CD14-positive monocyte (primary cell): ENCODE measurements at regions not wholly inside any gene's neighbourhood (a gene's known extent, or its start where the extent isn't known, plus 50 kb on each side); places are given as distances from the start of the nearest gene placed in this dataset.

Experiments
- DNase-seq, 3 donors: peaks; one replicate each; pipeline ENCODE4 v3.0.0-alpha.2; 2011 to 2022
- H2AFZ ChIP-seq: 2 replicates; pipeline ENCODE4 v1.6.0; 2012; ENCODE audit warnings: mild to moderate bottlenecking, low read depth, low read length, inconsistent platforms; ENCODE audit not compliant: insufficient read depth, poor library complexity, severe bottlenecking
- H3K27ac ChIP-seq, 2 donors: 1 replicate in 1 of 2; 2 replicates in 1 of 2; pipeline ENCODE4 v1.5.1; 2012 to 2013; ENCODE audit warnings: low read length in 2 of 2, control low read depth in 1 of 2, inconsistent platforms in 1 of 2, low read depth in 1 of 2, mild to moderate bottlenecking in 1 of 2
- H3K27me3 ChIP-seq, 2 donors: one replicate each; pipeline versions ENCODE4 v1.6.0 to v1.6.1; 2011 to 2013; ENCODE audit warnings: low read length in 2 of 2; ENCODE audit not compliant: control insufficient read depth in 2 of 2, insufficient read depth in 2 of 2
- H3K36me3 ChIP-seq, 2 donors: replicated peaks in 1 of 2; 1 replicate in 1 of 2; 2 replicates in 1 of 2; pipeline versions ENCODE4 v1.5.1 to v1.6.1; 2012 to 2013; ENCODE audit warnings: low read length in 2 of 2, control low read depth in 1 of 2, inconsistent platforms in 1 of 2, mild to moderate bottlenecking in 1 of 2; ENCODE audit not compliant: insufficient read depth in 2 of 2, control insufficient read depth in 1 of 2
- H3K4me1 ChIP-seq, 2 donors: 1 replicate in 1 of 2; 2 replicates in 1 of 2; pipeline versions ENCODE4 v1.5.1 to v1.6.1; 2012 to 2013; ENCODE audit warnings: low read length in 2 of 2, control low read depth in 1 of 2, inconsistent platforms in 1 of 2, mild to moderate bottlenecking in 1 of 2, moderate library complexity in 1 of 2; ENCODE audit not compliant: insufficient read depth in 2 of 2, control insufficient read depth in 1 of 2
- H3K4me2 ChIP-seq: replicated peaks from 2 replicates; pipeline ENCODE3; 2012; ENCODE audit warnings: low read length, moderate library complexity, mild to moderate bottlenecking; ENCODE audit not compliant: poor library complexity, severe bottlenecking; ENCODE audit errors: extremely low read depth
- H3K4me3 ChIP-seq, 3 experiments: fragments of 200-600 bp in 1 of 3; sonication (generic) in 1 of 3; replicated peaks in 1 of 3; 1 replicate in 2 of 3; 2 replicates in 1 of 3; pipeline ENCODE4 v1.5.1; 2011 to 2013; ENCODE audit warnings: low read length in 3 of 3, mild to moderate bottlenecking in 3 of 3, control low read depth in 2 of 3, low read depth in 2 of 3, inconsistent platforms in 1 of 3, moderate library complexity in 1 of 3
- H3K79me2 ChIP-seq: 2 replicates; pipeline ENCODE4 v1.6.0; 2012; ENCODE audit warnings: mild to moderate bottlenecking, control low read depth, inconsistent platforms, low read length, moderate library complexity; ENCODE audit not compliant: insufficient read depth
- H3K9ac ChIP-seq: 2 replicates; pipeline ENCODE4 v1.6.0; 2017; ENCODE audit warnings: low read length, mild to moderate bottlenecking; ENCODE audit not compliant: insufficient read depth, poor library complexity, severe bottlenecking
- H3K9me3 ChIP-seq, 2 donors: replicated peaks in 1 of 2; 1 replicate in 1 of 2; 2 replicates in 1 of 2; pipeline versions ENCODE4 v1.5.1 to v1.6.1; 2012 to 2013; ENCODE audit warnings: low read length in 2 of 2, control low read depth in 1 of 2; ENCODE audit not compliant: control insufficient read depth in 1 of 2, insufficient read depth in 1 of 2
- H4K20me1 ChIP-seq: 2 replicates; pipeline ENCODE4 v1.6.0; 2012; ENCODE audit warnings: mild to moderate bottlenecking, low read length, control low read depth, moderate library complexity; ENCODE audit not compliant: insufficient read depth
- H3K27ac Mint-ChIP-seq, 7 donors: one replicate each; pipeline ENCODE4 v1.8.0; 2020; ENCODE audit warnings: mild to moderate bottlenecking in 7 of 7, mixed read lengths in 7 of 7, moderate library complexity in 6 of 7, inconsistent platforms in 2 of 7
- H3K27me3 Mint-ChIP-seq, 3 donors: one replicate each; pipeline ENCODE4 v1.8.0; 2021 to 2022; ENCODE audit warnings: low read depth in 3 of 3, mild to moderate bottlenecking in 3 of 3, mixed read lengths in 3 of 3, moderate library complexity in 3 of 3, inconsistent platforms in 1 of 3
- H3K36me3 Mint-ChIP-seq, 2 donors: one replicate each; pipeline ENCODE4 v1.8.0; 2020; ENCODE audit warnings: mixed read lengths in 2 of 2, inconsistent platforms in 1 of 2, mild to moderate bottlenecking in 1 of 2
- H3K4me1 Mint-ChIP-seq: one replicate; pipeline ENCODE4 v1.8.0; 2020; ENCODE audit warnings: mild to moderate bottlenecking, mixed read lengths
- H3K4me3 Mint-ChIP-seq, 2 donors: one replicate each; pipeline ENCODE4 v1.8.0; 2020; ENCODE audit warnings: mild to moderate bottlenecking in 2 of 2, mixed read lengths in 2 of 2, moderate library complexity in 1 of 2
- H3K9me3 Mint-ChIP-seq, 7 donors: one replicate each; pipeline ENCODE4 v1.8.0; 2020 to 2022; ENCODE audit warnings: mixed read lengths in 7 of 7, mild to moderate bottlenecking in 6 of 7, moderate library complexity in 6 of 7, inconsistent platforms in 2 of 7
- WGBS: methylation state at CpG from one replicate; pipeline ENCODE4 v1.1.5; 2013; ENCODE audit warnings: missing lambda C conversion rate; ENCODE audit not compliant: insufficient coverage; 5-methylcytosine and 5-hydroxymethylcytosine counted together
- intact Hi-C, 2 donors: fragments of 100-400 bp; cut with micrococcal nuclease; formaldehyde crosslinking; loops; one replicate each; pipeline versions ENCODE4 v1.15.0 to v1.15.1; 2023
- TF ChIP-seq, protein P1 (sequence below): fragments of 200-600 bp; IDR thresholded peaks from one replicate; pipeline ENCODE4 v1.8.0; 2022; ENCODE audit warnings: antibody characterized with exemption, mild to moderate bottlenecking

DNA sequence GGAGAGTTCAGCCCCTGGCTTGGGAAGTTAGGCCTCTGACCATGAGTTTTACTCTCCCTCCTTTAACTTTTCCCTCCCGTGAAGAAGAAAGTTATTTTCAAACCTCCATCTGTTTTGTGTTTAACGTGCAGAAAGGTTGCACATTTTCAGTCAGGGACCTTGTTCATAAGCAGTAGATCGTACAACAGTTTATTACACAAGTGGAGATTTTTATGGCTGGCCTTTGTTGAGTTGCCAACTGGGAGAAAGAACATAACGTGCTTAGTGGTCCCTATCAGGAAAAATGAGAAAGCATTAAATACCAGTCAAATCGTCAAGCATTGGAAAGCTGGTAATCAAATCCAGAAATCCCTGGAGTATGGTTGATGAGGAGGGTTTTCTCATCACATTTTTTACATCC, 117.9 kb upstream of the MYOCD start:
- no peaks in the 10 kb centered on the region for H3K4me1 ChIP-seq
- H2AFZ ChIP-seq = no peak overlapping the region
- no peak overlapping the region for H3K9ac ChIP-seq
- no peak overlapping the region for H3K4me3 Mint-ChIP-seq
- no peak overlapping the region for H3K4me3 ChIP-seq
- no peak overlapping the region for H3K27ac Mint-ChIP-seq
- H3K4me2 ChIP-seq = no peak overlapping the region
- H3K79me2 ChIP-seq = no peaks in the 10 kb centered on the region
- H3K9me3 Mint-ChIP-seq = peaks cover 0 to 2% (median 0%) of the 10 kb centered on the region in 7 donors
- no peaks in the 10 kb centered on the region for H3K9me3 ChIP-seq
- H3K4me1 Mint-ChIP-seq = no peaks in the 10 kb centered on the region
- H4K20me1 ChIP-seq = no peaks in the 10 kb centered on the region
- 94% methylated on average over 3 of the region's 5 CpGs for WGBS
- H3K36me3 ChIP-seq = no peaks in the 10 kb centered on the region
- no peak overlapping the region for H3K27ac ChIP-seq
- H3K27me3 ChIP-seq = no peaks in the 10 kb centered on the region
- no peak for DNase-seq
- H3K36me3 Mint-ChIP-seq = no peaks in the 10 kb centered on the region
- peaks cover 1 to 2% (median 1%) of the 10 kb centered on the region in 3 donors for H3K27me3 Mint-ChIP-seq
- TF ChIP-seq, protein P1, sequence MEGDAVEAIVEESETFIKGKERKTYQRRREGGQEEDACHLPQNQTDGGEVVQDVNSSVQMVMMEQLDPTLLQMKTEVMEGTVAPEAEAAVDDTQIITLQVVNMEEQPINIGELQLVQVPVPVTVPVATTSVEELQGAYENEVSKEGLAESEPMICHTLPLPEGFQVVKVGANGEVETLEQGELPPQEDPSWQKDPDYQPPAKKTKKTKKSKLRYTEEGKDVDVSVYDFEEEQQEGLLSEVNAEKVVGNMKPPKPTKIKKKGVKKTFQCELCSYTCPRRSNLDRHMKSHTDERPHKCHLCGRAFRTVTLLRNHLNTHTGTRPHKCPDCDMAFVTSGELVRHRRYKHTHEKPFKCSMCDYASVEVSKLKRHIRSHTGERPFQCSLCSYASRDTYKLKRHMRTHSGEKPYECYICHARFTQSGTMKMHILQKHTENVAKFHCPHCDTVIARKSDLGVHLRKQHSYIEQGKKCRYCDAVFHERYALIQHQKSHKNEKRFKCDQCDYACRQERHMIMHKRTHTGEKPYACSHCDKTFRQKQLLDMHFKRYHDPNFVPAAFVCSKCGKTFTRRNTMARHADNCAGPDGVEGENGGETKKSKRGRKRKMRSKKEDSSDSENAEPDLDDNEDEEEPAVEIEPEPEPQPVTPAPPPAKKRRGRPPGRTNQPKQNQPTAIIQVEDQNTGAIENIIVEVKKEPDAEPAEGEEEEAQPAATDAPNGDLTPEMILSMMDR = no peak
- intact Hi-C loops = no loop called here

DNA sequence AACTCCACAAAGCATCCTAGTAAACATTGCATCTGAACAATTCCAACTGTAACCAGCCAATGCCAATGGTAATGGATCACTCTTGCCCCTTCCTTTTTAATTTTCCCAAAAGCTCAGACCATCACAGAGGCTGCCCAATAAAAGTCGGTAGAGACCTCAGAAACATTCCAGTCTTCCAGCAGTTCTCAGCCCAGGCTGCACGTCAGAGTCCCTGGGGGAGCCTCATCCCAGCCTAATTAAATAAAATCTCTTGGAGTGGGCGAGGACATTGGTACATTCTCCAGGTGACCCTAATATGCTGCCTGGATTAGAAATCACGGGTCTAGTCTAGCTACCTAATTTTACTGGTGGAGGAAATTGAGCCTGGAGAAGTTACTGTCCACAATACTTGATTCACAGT, 117.1 kb upstream of the MYOCD start:
- intact Hi-C loops = no loop called here
- Histone ChIP-seq H4K20me1 (no peaks in the 10 kb centered on the region), H3K27me3 (no peaks in the 10 kb centered on the region), H3K27ac (no peak overlapping the region), H3K4me1 (no peaks in the 10 kb centered on the region), H3K4me2 (no peak overlapping the region), H3K9ac (no peak overlapping the region), H3K36me3 (no peaks in the 10 kb centered on the region), H3K79me2 (no peaks in the 10 kb centered on the region), H3K9me3 (no peaks in the 10 kb centered on the region), H3K4me3 (no peak overlapping the region), H2AFZ (no peak overlapping the region)
- Mint-ChIP-seq H3K36me3 (no peaks in the 10 kb centered on the region), H3K4me1 (no peaks in the 10 kb centered on the region), H3K27ac (no peak overlapping the region), H3K4me3 (no peak overlapping the region), H3K9me3 (peaks cover 0 to 5% (median 0%) of the 10 kb centered on the region in 7 donors), H3K27me3 (peaks cover 0 to 2% (median 1%) of the 10 kb centered on the region in 3 donors)
- TF ChIP-seq, protein P1 = no peak
- no peak for DNase-seq
- WGBS = 78% methylated on average over 1 of the region's 4 CpGs
